Smooth muscle cell (in vitro differentiated cells): ENCODE measurements at regions not wholly inside any gene's neighbourhood (a gene's known extent, or its start where the extent isn't known, plus 50 kb on each side); places are given as distances from the start of the nearest gene placed in this dataset.

Experiments used
- DNase-seq: peaks from one replicate; lab custom pipeline; 2025; ENCODE audit not compliant: unreplicated experiment; lab: John Stamatoyannopoulos, UW
- H2AFZ ChIP-seq: fragments of 200-600 bp; sonication (generic); 2 replicates; pipeline ENCODE4 v1.6.0; 2016; ENCODE audit warnings: antibody characterized with exemption, low read depth, mild to moderate bottlenecking
- H3F3A ChIP-seq: fragments of 200-600 bp; sonication (generic); 2 replicates; pipeline ENCODE4 v1.6.0; 2017; ENCODE audit warnings: antibody characterized with exemption, low read depth
- H3K27ac ChIP-seq: fragments of 200-600 bp; sonication (generic); 2 replicates; pipeline ENCODE4 v1.5.1; 2016; ENCODE audit warnings: low read depth, mild to moderate bottlenecking
- H3K27me3 ChIP-seq: fragments of 200-600 bp; sonication (generic); 2 replicates; pipeline ENCODE4 v1.6.1; 2016; ENCODE audit warnings: low read depth, mild to moderate bottlenecking
- H3K36me3 ChIP-seq: fragments of 200-600 bp; sonication (generic); 2 replicates; pipeline ENCODE4 v1.5.1; 2016; ENCODE audit warnings: low read depth
- H3K4me1 ChIP-seq: fragments of 200-600 bp; sonication (generic); 2 replicates; pipeline ENCODE4 v1.5.1; 2016; ENCODE audit warnings: low read depth
- H3K4me2 ChIP-seq: fragments of 200-600 bp; sonication (generic); 2 replicates; pipeline ENCODE4 v1.6.0; 2016; ENCODE audit warnings: mild to moderate bottlenecking
- H3K4me3 ChIP-seq: fragments of 200-600 bp; sonication (generic); 2 replicates; pipeline ENCODE4 v1.5.1; 2016; ENCODE audit warnings: mild to moderate bottlenecking
- H3K79me2 ChIP-seq: fragments of 200-600 bp; sonication (generic); 2 replicates; pipeline ENCODE4 v1.6.0; 2016; ENCODE audit warnings: low read depth, mild to moderate bottlenecking
- H3K9ac ChIP-seq: fragments of 200-600 bp; sonication (generic); 2 replicates; pipeline ENCODE4 v1.6.0; 2016; ENCODE audit warnings: low read depth
- H3K9me3 ChIP-seq: fragments of 200-600 bp; sonication (generic); replicated peaks from 2 replicates; pipeline ENCODE4 v1.5.1; 2016; ENCODE audit warnings: low read depth
- H4K20me1 ChIP-seq: fragments of 200-600 bp; sonication (generic); 2 replicates; pipeline ENCODE4 v1.6.0; 2016; ENCODE audit warnings: low read depth
- WGBS: methylation state at CpG from one replicate; pipeline ENCODE4 v1.1.7; 2016; ENCODE audit warnings: low lambda C conversion rate; 5-methylcytosine and 5-hydroxymethylcytosine counted together
- TF ChIP-seq, protein P1 (sequence below): fragments of 200-600 bp; sonication (generic); IDR thresholded peaks from 2 replicates; pipeline ENCODE4 v1.5.1; 2017; ENCODE audit warnings: borderline replicate concordance, mild to moderate bottlenecking, antibody characterized with exemption; ENCODE audit not compliant: insufficient read depth, poor library complexity, severe bottlenecking

DNA sequence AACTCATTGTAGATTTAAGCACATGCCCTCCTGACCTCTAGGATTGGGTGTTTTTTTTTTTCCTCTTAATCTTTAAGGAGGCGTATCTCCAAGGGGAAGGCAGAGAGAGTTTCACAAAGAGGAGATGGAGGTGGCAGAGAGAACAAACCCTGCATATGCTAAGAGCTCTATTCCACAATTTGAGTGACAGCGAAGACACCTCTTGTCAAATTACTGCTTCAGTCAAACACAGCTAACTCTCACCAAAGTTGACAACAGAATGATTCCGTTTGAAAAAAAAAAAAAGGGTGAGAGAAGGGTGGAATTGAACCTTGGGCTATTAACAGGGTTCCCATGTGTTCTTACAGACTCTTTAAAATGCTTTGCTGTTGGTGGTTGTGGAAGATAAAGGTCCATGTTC is 112.6 kb downstream of the NXPE2 start:
- no peaks in the 10 kb centered on the region for H3K4me1 ChIP-seq
- H3K79me2 ChIP-seq, result no peaks in the 10 kb centered on the region
- TF ChIP-seq, protein P1, sequence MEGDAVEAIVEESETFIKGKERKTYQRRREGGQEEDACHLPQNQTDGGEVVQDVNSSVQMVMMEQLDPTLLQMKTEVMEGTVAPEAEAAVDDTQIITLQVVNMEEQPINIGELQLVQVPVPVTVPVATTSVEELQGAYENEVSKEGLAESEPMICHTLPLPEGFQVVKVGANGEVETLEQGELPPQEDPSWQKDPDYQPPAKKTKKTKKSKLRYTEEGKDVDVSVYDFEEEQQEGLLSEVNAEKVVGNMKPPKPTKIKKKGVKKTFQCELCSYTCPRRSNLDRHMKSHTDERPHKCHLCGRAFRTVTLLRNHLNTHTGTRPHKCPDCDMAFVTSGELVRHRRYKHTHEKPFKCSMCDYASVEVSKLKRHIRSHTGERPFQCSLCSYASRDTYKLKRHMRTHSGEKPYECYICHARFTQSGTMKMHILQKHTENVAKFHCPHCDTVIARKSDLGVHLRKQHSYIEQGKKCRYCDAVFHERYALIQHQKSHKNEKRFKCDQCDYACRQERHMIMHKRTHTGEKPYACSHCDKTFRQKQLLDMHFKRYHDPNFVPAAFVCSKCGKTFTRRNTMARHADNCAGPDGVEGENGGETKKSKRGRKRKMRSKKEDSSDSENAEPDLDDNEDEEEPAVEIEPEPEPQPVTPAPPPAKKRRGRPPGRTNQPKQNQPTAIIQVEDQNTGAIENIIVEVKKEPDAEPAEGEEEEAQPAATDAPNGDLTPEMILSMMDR, result no peak
- H3K27me3 ChIP-seq, result peaks cover 74% of the 10 kb centered on the region
- H3F3A ChIP-seq, result no peaks in the 10 kb centered on the region
- DNase-seq, result no peak
- no peaks in the 10 kb centered on the region for H4K20me1 ChIP-seq
- 64% methylated on average over 3 of the region's 3 CpGs for WGBS
- H3K9me3 ChIP-seq, result no peaks in the 10 kb centered on the region
- no peak overlapping the region for H3K9ac ChIP-seq
- no peak overlapping the region for H3K4me2 ChIP-seq
- H2AFZ ChIP-seq, result no peak overlapping the region
- no peak overlapping the region for H3K27ac ChIP-seq
- H3K36me3 ChIP-seq, result no peaks in the 10 kb centered on the region
- H3K4me3 ChIP-seq, result no peak overlapping the region

GRCh38 chr11:114794048-114794684 is 115.8 kb downstream of the NXPE2 start:
- H3F3A ChIP-seq, result no peaks in the 10 kb centered on the region
- H4K20me1 ChIP-seq, result no peaks in the 10 kb centered on the region
- H3K79me2 ChIP-seq, result no peaks in the 10 kb centered on the region
- TF ChIP-seq, protein P1, result no peak
- no peaks in the 10 kb centered on the region for H3K36me3 ChIP-seq
- H2AFZ ChIP-seq, result no peak overlapping the region
- H3K27me3 ChIP-seq, result peaks cover 55% of the 10 kb centered on the region
- no peak for DNase-seq
- H3K9ac ChIP-seq, result no peak overlapping the region
- H3K4me2 ChIP-seq, result no peak overlapping the region
- 76% methylated on average over 3 of the region's 3 CpGs for WGBS
- peaks cover under 1% of the 10 kb centered on the region for H3K4me1 ChIP-seq
- H3K9me3 ChIP-seq, result no peaks in the 10 kb centered on the region
- no peak overlapping the region for H3K4me3 ChIP-seq
- no peak overlapping the region for H3K27ac ChIP-seq

DNA sequence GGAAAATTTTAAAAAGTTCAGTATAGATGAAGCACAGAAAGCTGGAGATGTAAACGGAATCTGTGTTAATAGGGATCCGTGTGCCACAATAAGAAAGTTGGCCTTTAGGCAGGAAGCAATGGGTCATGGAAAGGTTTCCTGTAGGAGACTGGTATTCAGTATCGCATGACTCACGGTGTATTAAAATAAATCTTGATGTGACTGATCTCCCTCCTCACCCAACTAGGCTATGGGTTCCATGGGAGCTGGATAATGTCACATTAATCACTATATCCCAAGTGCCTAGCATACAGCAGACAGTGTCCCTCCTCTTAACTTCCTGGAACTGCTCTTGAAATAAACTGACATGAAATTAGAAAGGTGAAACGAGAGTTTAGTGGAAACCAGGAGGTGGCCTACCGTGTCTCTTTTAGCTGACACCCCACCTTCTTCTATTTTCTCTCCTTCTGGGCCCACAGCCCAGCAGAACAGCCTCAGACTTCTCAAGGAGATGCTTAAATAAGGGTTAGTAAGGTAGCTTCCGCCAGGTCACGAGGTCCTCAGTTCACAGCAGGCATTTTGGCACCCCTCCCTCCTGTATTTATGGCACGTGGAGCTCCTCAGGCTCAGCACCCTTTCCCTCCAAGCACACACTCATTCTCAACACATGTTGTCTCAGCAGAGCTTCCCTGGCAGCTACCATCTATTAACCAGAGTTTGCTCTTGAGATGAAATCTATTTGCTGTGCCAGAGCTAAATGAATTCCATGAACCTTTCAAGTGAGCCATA is 118.8 kb downstream of the NXPE2 start:
- H3K4me1 ChIP-seq, result peaks cover 4% of the 10 kb centered on the region
- H3K36me3 ChIP-seq, result no peaks in the 10 kb centered on the region
- H3K9ac ChIP-seq, result no peak overlapping the region
- peaks cover 43% of the 10 kb centered on the region for H3K27me3 ChIP-seq
- H3K4me2 ChIP-seq, result no peak overlapping the region
- no peak for DNase-seq
- no peaks in the 10 kb centered on the region for H4K20me1 ChIP-seq
- H3K79me2 ChIP-seq, result no peaks in the 10 kb centered on the region
- H3F3A ChIP-seq, result no peaks in the 10 kb centered on the region
- H3K27ac ChIP-seq, result no peak overlapping the region
- no peak overlapping the region for H2AFZ ChIP-seq
- 66% methylated on average over 9 of the region's 9 CpGs for WGBS
- no peak overlapping the region for H3K4me3 ChIP-seq
- no peaks in the 10 kb centered on the region for H3K9me3 ChIP-seq
- TF ChIP-seq, protein P1, result no peak
